HepG2 (cell line): ENCODE measurements at regions not wholly inside any gene's neighbourhood (a gene's known extent, or its start where the extent isn't known, plus 50 kb on each side); places are given as distances from the start of the nearest gene placed in this dataset.
"Not testable (repeated sequence)": the region's sequence is repeated elsewhere in the genome, so short reads cannot be mapped to it uniquely, and the experiment has no call there.

ENCODE experiments used
- ATAC-seq: fragments of 200-7000 bp; cut with Tn5 transposase; 3 replicates; pipeline ENCODE4 v1.9.1; 2020; ENCODE audit warnings: mild to moderate bottlenecking, moderate library complexity
- BruUV-seq: library from RNA; stranded (reverse); fragments of 400-500 nt; replicated peaks from 2 replicates; lab custom pipeline; 2021; lab: Mats Ljungman, UMichigan
- CTCF ChIA-PET: fragments of 300-600 bp; formaldehyde crosslinking; extraction: SDS; loops from one replicate; lab custom pipeline; 2021; ENCODE audit warnings: low total read pairs, inconsistent platforms, low intra/inter-chr PET ratio; lab: Yijun Ruan, JAX
- POLR2A ChIA-PET: fragments of 350-600 bp; sonication (Branson Sonifier 250); formaldehyde crosslinking; loops from one replicate; lab custom pipeline; 2020; ENCODE audit warnings: antibody characterized with exemption, inconsistent platforms; lab: Yijun Ruan, JAX
- DNase-seq: peaks from one replicate; pipeline ENCODE4 v3.0.0-alpha.2; 2015; ENCODE audit warnings: low spot score
- FAIRE-seq: peaks from 3 replicates; lab custom pipeline; 2011; peaks lifted over from hg19 to GRCh38; lab: Jason Lieb, UNC
- H2AFZ ChIP-seq: one replicate; pipeline ENCODE4 v1.6.1; 2011; ENCODE audit warnings: low read length, inconsistent platforms
- H3K27ac ChIP-seq: fragments of 300-600 bp; 3 replicates; pipeline ENCODE4 v1.8.0; 2011; ENCODE audit warnings: mixed run types, mild to moderate bottlenecking, mixed read lengths, low read length, inconsistent platforms; ENCODE audit not compliant: insufficient read depth; ENCODE audit errors: extremely low read length
- H3K27me3 ChIP-seq, 2 experiments: fragments of 200-600 bp in 1 of 2; 2 replicates in 1 of 2; 3 replicates in 1 of 2; pipeline versions ENCODE4 v1.6.0 to v1.8.0; 2011; ENCODE audit warnings: low read length in 2 of 2, mild to moderate bottlenecking in 2 of 2, moderate library complexity in 2 of 2, inconsistent platforms in 1 of 2; ENCODE audit not compliant: insufficient read depth in 2 of 2, control insufficient read depth in 1 of 2
- H3K36me3 ChIP-seq, 2 experiments: fragments of 200-600 bp in 1 of 2; replicated peaks in 1 of 2; 2 replicates in 1 of 2; 3 replicates in 1 of 2; pipeline versions ENCODE4 v1.5.1 to v1.8.0; 2011; ENCODE audit warnings: low read length in 2 of 2, inconsistent platforms in 1 of 2; ENCODE audit not compliant: insufficient read depth in 2 of 2, control insufficient read depth in 1 of 2
- H3K4me1 ChIP-seq: 2 replicates; pipeline ENCODE4 v1.5.1; 2012; ENCODE audit warnings: low read length, inconsistent platforms; ENCODE audit not compliant: insufficient read depth
- H3K4me2 ChIP-seq: 2 replicates; pipeline ENCODE4 v1.6.0; 2011; ENCODE audit warnings: low read depth, low read length, inconsistent platforms
- H3K4me3 ChIP-seq, 3 experiments: fragments of 200-600 bp in 1 of 3; sonication (generic), shearing (Covaris generic) in 1 of 3; replicated peaks in 1 of 3; 2 replicates each; pipeline ENCODE4 v1.5.1; 2011 to 2016; ENCODE audit warnings: low read length in 3 of 3, inconsistent platforms in 2 of 3, low read depth in 2 of 3, mild to moderate bottlenecking in 2 of 3, control low read depth in 1 of 3, mixed read lengths in 1 of 3; ENCODE audit not compliant: insufficient read depth in 1 of 3
- H3K79me2 ChIP-seq: one replicate; pipeline ENCODE4 v1.6.1; 2011; ENCODE audit warnings: low read length, inconsistent platforms; ENCODE audit not compliant: insufficient read depth
- H3K9ac ChIP-seq: 2 replicates; pipeline ENCODE4 v1.6.0; 2011; ENCODE audit warnings: mild to moderate bottlenecking, low read depth, low read length, inconsistent platforms; ENCODE audit not compliant: insufficient read depth
- H3K9me3 ChIP-seq: 2 replicates; pipeline ENCODE4 v1.5.1; 2012; ENCODE audit warnings: mild to moderate bottlenecking, low read length
- H4K20me1 ChIP-seq: 2 replicates; pipeline ENCODE4 v1.6.0; 2011; ENCODE audit warnings: inconsistent platforms, mild to moderate bottlenecking, low read length, moderate library complexity; ENCODE audit not compliant: insufficient read depth
- CEBPG ChIP-seq: IDR thresholded peaks from 2 replicates; pipeline ENCODE4 v1.6.1; 2016
- E2F5 ChIP-seq: sonication (generic); formaldehyde crosslinking; conservative IDR thresholded peaks from 2 replicates; pipeline ENCODE4 v1.4.0; 2020; ENCODE audit warnings: missing genetic modification reagents
- GMEB2 ChIP-seq: IDR thresholded peaks from 2 replicates; pipeline ENCODE4 v1.6.1; 2016; ENCODE audit warnings: missing biosample characterization, missing genetic modification reagents, low read depth
- JDP2 ChIP-seq: sonication (generic); formaldehyde crosslinking; IDR thresholded peaks from 2 replicates; pipeline ENCODE4 v1.8.1; 2022; ENCODE audit warnings: missing genetic modification reagents, borderline replicate concordance
- MEF2D ChIP-seq: sonication (generic); formaldehyde crosslinking; IDR thresholded peaks from 2 replicates; pipeline ENCODE4 v1.5.1; 2020; ENCODE audit warnings: mild to moderate bottlenecking, missing genetic modification reagents
- NR2C2 ChIP-seq: sonication (generic); formaldehyde crosslinking; IDR thresholded peaks from 2 replicates; pipeline ENCODE4 v1.4.0; 2020; ENCODE audit warnings: missing genetic modification reagents, mild to moderate bottlenecking, moderate library complexity, borderline replicate concordance
- RBM22 ChIP-seq: fragments of 200-400 bp; formaldehyde crosslinking; optimal IDR thresholded peaks from 2 replicates; pipeline ENCODE3; 2017; ENCODE audit warnings: mild to moderate bottlenecking, low read length, moderate library complexity
- UBTF ChIP-seq: sonication (generic); formaldehyde crosslinking; IDR thresholded peaks from 2 replicates; pipeline ENCODE4 v1.4.0; 2020; ENCODE audit warnings: mild to moderate bottlenecking, missing genetic modification reagents
- WGBS: methylation state at CpG from one replicate; pipeline ENCODE4 v1.1.6; 2017; ENCODE audit warnings: low lambda C conversion rate; 5-methylcytosine and 5-hydroxymethylcytosine counted together
- in situ Hi-C: cut with HindIII; loops from 2 replicates; pipeline ENCODE4 v1.10.0; 2017; ENCODE audit warnings: low pct_unique_long_range_greater_than_20kb; ENCODE audit not compliant: extremely low pct_ligation_motif_present
- intact Hi-C: fragments of 100-400 bp; cut with micrococcal nuclease; formaldehyde crosslinking; loops from one replicate; pipeline ENCODE4 v1.10.0; 2022; ENCODE audit not compliant: unreplicated experiment

GRCh38 chr2:145747715-145748114 lies 1227.8 kb upstream of the ZEB2 start:
- POLR2A ChIA-PET: no interaction called here
- WGBS: 91% methylated on average over 5 of the region's 5 CpGs
- ATAC-seq: no peak

GRCh38 chr2:145745387-145745721 lies 1225.4 kb upstream of the ZEB2 start:
- H3K4me1 ChIP-seq, H3K9me3 ChIP-seq, POLR2A ChIA-PET, intact Hi-C loops, H3K27ac ChIP-seq, FAIRE-seq, CTCF ChIA-PET, ATAC-seq, H3K9ac ChIP-seq, H4K20me1 ChIP-seq, H3K4me3 ChIP-seq, H3K36me3 ChIP-seq, H3K79me2 ChIP-seq, BruUV-seq, DNase-seq, H3K27me3 ChIP-seq, H3K4me2 ChIP-seq, H2AFZ ChIP-seq: not testable (repeated sequence)
- in situ Hi-C loops: loop anchor here (5.0 kb wide), 1 partner anchor 172 kb away; no protein-coding TSS in a partner anchor
- WGBS: 70% methylated on average over 4 of the region's 4 CpGs

More at GRCh38 chr2:145747715-145748114, 1227.8 kb upstream of the ZEB2 start:
- Histone ChIP-seq H3K9ac (no peak overlapping the region), H4K20me1 (no peaks in the 10 kb centered on the region), H3K4me1 (peaks cover 18% of the 10 kb centered on the region), H2AFZ (no peak overlapping the region), H3K4me3 (no peak overlapping the region), H3K79me2 (no peaks in the 10 kb centered on the region), H3K4me2 (no peak overlapping the region), H3K9me3 (no peaks in the 10 kb centered on the region), H3K36me3 (no peaks in the 10 kb centered on the region), H3K27ac (no peak overlapping the region), H3K27me3 (no peaks in the 10 kb centered on the region)
- CTCF ChIA-PET: no interaction called here
- intact Hi-C loops (no loop called here), in situ Hi-C loops (loop anchor here (5.0 kb wide), 1 partner anchor 170 kb away; no protein-coding TSS in a partner anchor)
- FAIRE-seq: no peak
- no TSS peak for BruUV-seq
- TF ChIP-seq GMEB2 (CRISPR knock-in tag) (no peak), CEBPG (CRISPR knock-in tag) (no peak), UBTF (CRISPR knock-in tag) (no peak), E2F5 (CRISPR knock-in tag) (no peak), JDP2 (CRISPR knock-in tag) (no peak), NR2C2 (CRISPR knock-in tag) (no peak), MEF2D (CRISPR knock-in tag) (no peak), RBM22 (no peak)
- DNase-seq: no peak
